WTC11 (cell line): ENCODE measurements at regions not wholly inside any gene's neighbourhood (a gene's known extent, or its start where the extent isn't known, plus 50 kb on each side); places are given as distances from the start of the nearest gene placed in this dataset.

Experiments
- ATAC-seq: fragments of 200-7000 bp; cut with Tn5 transposase; 2 replicates; pipeline ENCODE4 v1.10.0; 2021; ENCODE audit warnings: mild to moderate bottlenecking, moderate library complexity
- CTCF ChIA-PET: fragments of 300-600 bp; sonication (Branson Sonifier 250); formaldehyde crosslinking; loops from one replicate; lab custom pipeline; 2021; ENCODE audit warnings: antibody characterized with exemption; lab: Charles Lee
- POLR2A ChIA-PET: fragments of 350-600 bp; sonication (Branson Sonifier 250); formaldehyde crosslinking; loops from one replicate; lab custom pipeline; 2021; ENCODE audit warnings: antibody characterized with exemption; lab: Charles Lee
- DNase-seq: peaks from one replicate; pipeline ENCODE4 v3.0.0; 2021; ENCODE audit warnings: low spot score
- H3K27ac Mint-ChIP-seq: 2 replicates; pipeline ENCODE4 v1.8.0; 2021; ENCODE audit warnings: mixed read lengths
- H3K27me3 Mint-ChIP-seq: 2 replicates; pipeline ENCODE4 v1.8.0; 2021; ENCODE audit warnings: low read depth, mild to moderate bottlenecking, moderate library complexity, mixed read lengths
- H3K36me3 Mint-ChIP-seq: 2 replicates; pipeline ENCODE4 v1.8.0; 2021; ENCODE audit warnings: mixed read lengths
- H3K4me1 Mint-ChIP-seq: 2 replicates; pipeline ENCODE4 v1.8.0; 2022; ENCODE audit warnings: mixed read lengths
- H3K4me3 Mint-ChIP-seq: 2 replicates; pipeline ENCODE4 v1.8.0; 2021; ENCODE audit warnings: mild to moderate bottlenecking, moderate library complexity, mixed read lengths
- H3K9me3 Mint-ChIP-seq: 2 replicates; pipeline ENCODE4 v1.8.0; 2021; ENCODE audit warnings: mixed read lengths
- EMX1 ChIP-seq: fragments of 250-450 bp; sonication (Bioruptor Pico); IDR thresholded peaks from 2 replicates; pipeline ENCODE4 v1.8.0; 2021; ENCODE audit warnings: mild to moderate bottlenecking
- GRHL2 ChIP-seq: fragments of 250-450 bp; sonication (Bioruptor Pico); IDR thresholded peaks from 2 replicates; pipeline ENCODE4 v1.8.0; 2022; ENCODE audit warnings: mild to moderate bottlenecking, moderate library complexity; ENCODE audit not compliant: insufficient replicate concordance, severe bottlenecking
- GTF2I ChIP-seq: fragments of 250-450 bp; sonication (Bioruptor Pico); conservative IDR thresholded peaks from 2 replicates; pipeline ENCODE4 v1.4.0; 2021; ENCODE audit warnings: mild to moderate bottlenecking
- JUN ChIP-seq: sonication (generic); formaldehyde crosslinking; IDR thresholded peaks from 2 replicates; pipeline ENCODE4 v1.8.0; 2023; ENCODE audit warnings: mild to moderate bottlenecking, missing genetic modification reagents
- NFE2L1 ChIP-seq: sonication (generic); formaldehyde crosslinking; IDR thresholded peaks from 2 replicates; pipeline ENCODE4 v1.8.1; 2023; ENCODE audit warnings: missing genetic modification reagents
- NR2C2 ChIP-seq: sonication (generic); formaldehyde crosslinking; IDR thresholded peaks from 2 replicates; pipeline ENCODE4 v1.8.0; 2022; ENCODE audit warnings: mild to moderate bottlenecking, missing genetic modification reagents
- PRRX2 ChIP-seq: fragments of 250-450 bp; sonication (Bioruptor Pico); IDR thresholded peaks from 2 replicates; pipeline ENCODE4 v1.8.0; 2021; ENCODE audit warnings: mild to moderate bottlenecking
- RELA ChIP-seq: sonication (generic); formaldehyde crosslinking; IDR thresholded peaks from 2 replicates; pipeline ENCODE4 v1.8.1; 2022; ENCODE audit warnings: missing genetic modification reagents, mild to moderate bottlenecking, borderline replicate concordance
- TEAD4 ChIP-seq: sonication (generic); formaldehyde crosslinking; IDR thresholded peaks from 2 replicates; pipeline ENCODE4 v1.8.0; 2022; ENCODE audit warnings: mild to moderate bottlenecking, missing genetic modification reagents
- ZNF416 ChIP-seq: fragments of 250-450 bp; sonication (Bioruptor Pico); IDR thresholded peaks from 2 replicates; pipeline ENCODE4 v1.9.0; 2021; ENCODE audit warnings: mild to moderate bottlenecking, inconsistent platforms
- ZNF671 ChIP-seq: fragments of 250-450 bp; sonication (Bioruptor Pico); IDR thresholded peaks from 2 replicates; pipeline ENCODE4 v1.8.0; 2021; ENCODE audit warnings: mild to moderate bottlenecking
- TF ChIP-seq, protein P1 (sequence below): fragments of 250-450 bp; sonication (Bioruptor Pico); IDR thresholded peaks from 2 replicates; pipeline ENCODE4 v1.9.0; 2021; ENCODE audit warnings: mild to moderate bottlenecking
- TF ChIP-seq, protein P2 (sequence below): sonication (generic); formaldehyde crosslinking; IDR thresholded peaks from 2 replicates; pipeline ENCODE4 v1.8.1; 2023; ENCODE audit warnings: mild to moderate bottlenecking, missing genetic modification reagents
- TF ChIP-seq, protein P3 (sequence below): sonication (generic); formaldehyde crosslinking; IDR thresholded peaks from 2 replicates; pipeline ENCODE4 v1.8.0; 2023; ENCODE audit warnings: missing genetic modification reagents, mild to moderate bottlenecking, borderline replicate concordance
- TF ChIP-seq, protein P4 (sequence below): sonication (generic); formaldehyde crosslinking; IDR thresholded peaks from 2 replicates; pipeline ENCODE4 v1.8.1; 2022; ENCODE audit warnings: low read depth, missing genetic modification reagents, borderline replicate concordance
- TF ChIP-seq, protein P5 (sequence below): sonication (generic); formaldehyde crosslinking; IDR thresholded peaks from 2 replicates; pipeline ENCODE4 v1.8.1; 2023; ENCODE audit warnings: mild to moderate bottlenecking, missing genetic modification reagents, moderate library complexity
- TF ChIP-seq, protein P6 (sequence below): sonication (generic); formaldehyde crosslinking; conservative IDR thresholded peaks from 2 replicates; pipeline ENCODE4 v1.8.1; 2022; ENCODE audit warnings: mild to moderate bottlenecking, missing genetic modification reagents

DNA sequence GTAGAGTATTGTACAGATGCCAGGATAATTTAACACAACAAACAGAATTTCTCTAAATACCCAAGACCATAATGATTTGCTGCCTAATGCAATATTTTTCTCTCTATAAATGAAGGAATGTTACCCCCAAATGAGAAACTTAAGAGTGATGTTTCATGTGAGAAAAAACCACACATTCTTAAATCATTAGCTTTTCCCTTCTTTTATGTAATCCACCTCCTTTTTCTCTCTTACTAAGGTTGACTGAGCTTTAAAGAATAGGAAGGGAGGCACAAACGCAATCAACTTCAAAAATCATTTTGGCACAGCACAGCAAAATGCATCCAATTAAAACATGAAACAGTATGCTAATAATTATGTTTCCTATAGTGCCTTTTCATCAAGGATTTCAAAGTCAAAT, 698.1 kb upstream of the CDH2 start (continued):
- TF ChIP-seq JUN (CRISPR knock-in tag) (no peak), GTF2I (CRISPR knock-in tag) (no peak), ZNF416 (CRISPR knock-in tag) (no peak), NR2C2 (CRISPR knock-in tag) (no peak), EMX1 (CRISPR knock-in tag) (no peak), TEAD4 (CRISPR knock-in tag) (no peak)
- TF ChIP-seq, all 79 proteins: peak for 0

DNA sequence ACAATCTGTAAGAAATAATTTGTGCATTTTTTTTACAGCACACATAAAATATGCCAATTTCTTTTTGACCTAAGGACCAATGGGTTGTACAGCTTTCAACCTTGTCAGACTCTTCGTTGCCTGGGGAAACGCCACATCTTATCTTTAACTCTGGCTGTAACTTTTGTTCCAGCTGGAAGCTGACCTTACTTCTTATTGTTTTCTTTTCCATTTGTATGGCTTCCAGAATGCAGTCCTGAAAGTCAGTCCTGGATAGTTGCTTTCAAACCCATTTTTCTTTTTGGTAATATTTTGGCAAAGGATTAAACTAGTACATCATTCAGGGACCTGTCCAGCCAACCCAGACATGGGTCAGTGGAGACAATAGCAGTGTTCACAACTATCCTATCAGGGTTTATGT, 686.5 kb upstream of the CDH2 start:
- no peak for ATAC-seq
- ChIA-PET CTCF (no interaction called here), POLR2A (no interaction called here)
- H3K36me3 Mint-ChIP-seq, result no peaks in the 10 kb centered on the region
- H3K27me3 Mint-ChIP-seq, result no peaks in the 10 kb centered on the region
- no peak overlapping the region for H3K27ac Mint-ChIP-seq
- no peak overlapping the region for H3K4me3 Mint-ChIP-seq
- no peaks in the 10 kb centered on the region for H3K4me1 Mint-ChIP-seq
- no peak for DNase-seq
- no peaks in the 10 kb centered on the region for H3K9me3 Mint-ChIP-seq
- TF ChIP-seq, protein P1, sequence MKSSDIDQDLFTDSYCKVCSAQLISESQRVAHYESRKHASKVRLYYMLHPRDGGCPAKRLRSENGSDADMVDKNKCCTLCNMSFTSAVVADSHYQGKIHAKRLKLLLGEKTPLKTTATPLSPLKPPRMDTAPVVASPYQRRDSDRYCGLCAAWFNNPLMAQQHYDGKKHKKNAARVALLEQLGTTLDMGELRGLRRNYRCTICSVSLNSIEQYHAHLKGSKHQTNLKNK (CRISPR knock-in tag), result no peak
- TF ChIP-seq PRRX2 (CRISPR knock-in tag) (no peak), GRHL2 (no peak), JUN (CRISPR knock-in tag) (no peak), RELA (no peak), NFE2L1 (CRISPR knock-in tag) (no peak), ZNF671 (CRISPR knock-in tag) (no peak), NR2C2 (CRISPR knock-in tag) (no peak)
- TF ChIP-seq, protein P2, sequence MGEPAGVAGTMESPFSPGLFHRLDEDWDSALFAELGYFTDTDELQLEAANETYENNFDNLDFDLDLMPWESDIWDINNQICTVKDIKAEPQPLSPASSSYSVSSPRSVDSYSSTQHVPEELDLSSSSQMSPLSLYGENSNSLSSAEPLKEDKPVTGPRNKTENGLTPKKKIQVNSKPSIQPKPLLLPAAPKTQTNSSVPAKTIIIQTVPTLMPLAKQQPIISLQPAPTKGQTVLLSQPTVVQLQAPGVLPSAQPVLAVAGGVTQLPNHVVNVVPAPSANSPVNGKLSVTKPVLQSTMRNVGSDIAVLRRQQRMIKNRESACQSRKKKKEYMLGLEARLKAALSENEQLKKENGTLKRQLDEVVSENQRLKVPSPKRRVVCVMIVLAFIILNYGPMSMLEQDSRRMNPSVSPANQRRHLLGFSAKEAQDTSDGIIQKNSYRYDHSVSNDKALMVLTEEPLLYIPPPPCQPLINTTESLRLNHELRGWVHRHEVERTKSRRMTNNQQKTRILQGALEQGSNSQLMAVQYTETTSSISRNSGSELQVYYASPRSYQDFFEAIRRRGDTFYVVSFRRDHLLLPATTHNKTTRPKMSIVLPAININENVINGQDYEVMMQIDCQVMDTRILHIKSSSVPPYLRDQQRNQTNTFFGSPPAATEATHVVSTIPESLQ (CRISPR knock-in tag), result no peak
- TF ChIP-seq, protein P3, sequence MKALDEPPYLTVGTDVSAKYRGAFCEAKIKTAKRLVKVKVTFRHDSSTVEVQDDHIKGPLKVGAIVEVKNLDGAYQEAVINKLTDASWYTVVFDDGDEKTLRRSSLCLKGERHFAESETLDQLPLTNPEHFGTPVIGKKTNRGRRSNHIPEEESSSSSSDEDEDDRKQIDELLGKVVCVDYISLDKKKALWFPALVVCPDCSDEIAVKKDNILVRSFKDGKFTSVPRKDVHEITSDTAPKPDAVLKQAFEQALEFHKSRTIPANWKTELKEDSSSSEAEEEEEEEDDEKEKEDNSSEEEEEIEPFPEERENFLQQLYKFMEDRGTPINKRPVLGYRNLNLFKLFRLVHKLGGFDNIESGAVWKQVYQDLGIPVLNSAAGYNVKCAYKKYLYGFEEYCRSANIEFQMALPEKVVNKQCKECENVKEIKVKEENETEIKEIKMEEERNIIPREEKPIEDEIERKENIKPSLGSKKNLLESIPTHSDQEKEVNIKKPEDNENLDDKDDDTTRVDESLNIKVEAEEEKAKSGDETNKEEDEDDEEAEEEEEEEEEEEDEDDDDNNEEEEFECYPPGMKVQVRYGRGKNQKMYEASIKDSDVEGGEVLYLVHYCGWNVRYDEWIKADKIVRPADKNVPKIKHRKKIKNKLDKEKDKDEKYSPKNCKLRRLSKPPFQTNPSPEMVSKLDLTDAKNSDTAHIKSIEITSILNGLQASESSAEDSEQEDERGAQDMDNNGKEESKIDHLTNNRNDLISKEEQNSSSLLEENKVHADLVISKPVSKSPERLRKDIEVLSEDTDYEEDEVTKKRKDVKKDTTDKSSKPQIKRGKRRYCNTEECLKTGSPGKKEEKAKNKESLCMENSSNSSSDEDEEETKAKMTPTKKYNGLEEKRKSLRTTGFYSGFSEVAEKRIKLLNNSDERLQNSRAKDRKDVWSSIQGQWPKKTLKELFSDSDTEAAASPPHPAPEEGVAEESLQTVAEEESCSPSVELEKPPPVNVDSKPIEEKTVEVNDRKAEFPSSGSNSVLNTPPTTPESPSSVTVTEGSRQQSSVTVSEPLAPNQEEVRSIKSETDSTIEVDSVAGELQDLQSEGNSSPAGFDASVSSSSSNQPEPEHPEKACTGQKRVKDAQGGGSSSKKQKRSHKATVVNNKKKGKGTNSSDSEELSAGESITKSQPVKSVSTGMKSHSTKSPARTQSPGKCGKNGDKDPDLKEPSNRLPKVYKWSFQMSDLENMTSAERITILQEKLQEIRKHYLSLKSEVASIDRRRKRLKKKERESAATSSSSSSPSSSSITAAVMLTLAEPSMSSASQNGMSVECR, result no peak
- TF ChIP-seq, protein P4, sequence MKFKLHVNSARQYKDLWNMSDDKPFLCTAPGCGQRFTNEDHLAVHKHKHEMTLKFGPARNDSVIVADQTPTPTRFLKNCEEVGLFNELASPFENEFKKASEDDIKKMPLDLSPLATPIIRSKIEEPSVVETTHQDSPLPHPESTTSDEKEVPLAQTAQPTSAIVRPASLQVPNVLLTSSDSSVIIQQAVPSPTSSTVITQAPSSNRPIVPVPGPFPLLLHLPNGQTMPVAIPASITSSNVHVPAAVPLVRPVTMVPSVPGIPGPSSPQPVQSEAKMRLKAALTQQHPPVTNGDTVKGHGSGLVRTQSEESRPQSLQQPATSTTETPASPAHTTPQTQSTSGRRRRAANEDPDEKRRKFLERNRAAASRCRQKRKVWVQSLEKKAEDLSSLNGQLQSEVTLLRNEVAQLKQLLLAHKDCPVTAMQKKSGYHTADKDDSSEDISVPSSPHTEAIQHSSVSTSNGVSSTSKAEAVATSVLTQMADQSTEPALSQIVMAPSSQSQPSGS (CRISPR knock-in tag), result no peak
- TF ChIP-seq, protein P5, sequence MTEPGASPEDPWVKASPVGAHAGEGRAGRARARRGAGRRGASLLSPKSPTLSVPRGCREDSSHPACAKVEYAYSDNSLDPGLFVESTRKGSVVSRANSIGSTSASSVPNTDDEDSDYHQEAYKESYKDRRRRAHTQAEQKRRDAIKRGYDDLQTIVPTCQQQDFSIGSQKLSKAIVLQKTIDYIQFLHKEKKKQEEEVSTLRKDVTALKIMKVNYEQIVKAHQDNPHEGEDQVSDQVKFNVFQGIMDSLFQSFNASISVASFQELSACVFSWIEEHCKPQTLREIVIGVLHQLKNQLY (CRISPR knock-in tag), result no peak
- TF ChIP-seq, protein P6, sequence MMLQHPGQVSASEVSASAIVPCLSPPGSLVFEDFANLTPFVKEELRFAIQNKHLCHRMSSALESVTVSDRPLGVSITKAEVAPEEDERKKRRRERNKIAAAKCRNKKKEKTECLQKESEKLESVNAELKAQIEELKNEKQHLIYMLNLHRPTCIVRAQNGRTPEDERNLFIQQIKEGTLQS, result no peak
